NK-92 (cell line): ENCODE measurements at regions not wholly inside any gene's neighbourhood (a gene's known extent, or its start where the extent isn't known, plus 50 kb on each side); places are given as distances from the start of the nearest gene placed in this dataset.
"Not testable (repeated sequence)": the region's sequence is repeated elsewhere in the genome, so short reads cannot be mapped to it uniquely, and the experiment has no call there.

Source experiments
- DNase-seq: peaks from one replicate; lab custom pipeline; 2025; ENCODE audit not compliant: unreplicated experiment; lab: John Stamatoyannopoulos, UW

- DNase-seq = no peak
Observed at GRCh38 chr10:64369885-64370773, 848.9 kb downstream of the REEP3 start.

GRCh38 chr10:64374346-64374745 lies 853.1 kb downstream of the REEP3 start:
- no peak for DNase-seq

DNA sequence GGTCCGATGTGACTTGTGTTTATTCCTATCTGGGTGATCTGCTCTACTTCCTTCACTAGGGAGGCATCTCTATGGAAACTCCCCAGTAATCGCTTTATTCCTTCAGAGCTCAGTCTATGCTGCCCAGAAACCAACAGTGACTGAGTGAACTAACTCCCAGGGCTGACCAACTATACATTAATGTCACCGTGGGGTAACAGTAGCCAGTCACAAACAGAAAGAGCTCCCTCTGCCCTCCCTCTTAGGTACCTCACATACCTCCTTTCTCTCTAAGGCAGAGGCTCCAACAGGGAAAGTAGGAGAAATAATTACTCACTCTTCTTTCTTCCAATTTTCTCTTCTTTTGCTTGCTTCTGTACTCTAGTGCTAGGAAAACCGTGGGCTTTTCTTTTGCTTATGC lies 855.0 kb downstream of the REEP3 start:
- no peak for DNase-seq

DNA sequence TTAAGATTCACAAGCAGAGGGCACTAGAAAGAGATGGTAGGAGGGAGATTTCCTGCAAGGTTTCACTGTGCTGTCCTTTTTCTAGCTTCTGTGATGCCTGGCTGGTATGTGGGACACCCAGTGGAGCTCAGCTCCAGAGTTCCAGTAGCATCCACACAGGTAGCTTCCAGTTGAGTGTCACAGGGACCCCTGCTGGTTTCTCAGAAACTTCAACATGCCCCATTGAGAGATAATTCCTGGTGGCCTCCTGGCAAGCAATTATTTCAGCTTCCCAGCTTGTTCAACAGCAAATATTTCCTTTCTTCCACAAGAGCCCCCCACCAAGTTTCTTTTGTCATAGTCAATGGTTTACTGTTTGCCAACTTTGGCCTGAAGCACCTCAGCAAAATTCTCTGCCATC lies 858.7 kb downstream of the REEP3 start:
- no peak for DNase-seq

GRCh38 chr10:64385355-64385754 lies 864.2 kb downstream of the REEP3 start:
- DNase-seq = no peak

GRCh38 chr10:64394744-64395143 lies 873.5 kb downstream of the REEP3 start:
- DNase-seq = no peak

DNA sequence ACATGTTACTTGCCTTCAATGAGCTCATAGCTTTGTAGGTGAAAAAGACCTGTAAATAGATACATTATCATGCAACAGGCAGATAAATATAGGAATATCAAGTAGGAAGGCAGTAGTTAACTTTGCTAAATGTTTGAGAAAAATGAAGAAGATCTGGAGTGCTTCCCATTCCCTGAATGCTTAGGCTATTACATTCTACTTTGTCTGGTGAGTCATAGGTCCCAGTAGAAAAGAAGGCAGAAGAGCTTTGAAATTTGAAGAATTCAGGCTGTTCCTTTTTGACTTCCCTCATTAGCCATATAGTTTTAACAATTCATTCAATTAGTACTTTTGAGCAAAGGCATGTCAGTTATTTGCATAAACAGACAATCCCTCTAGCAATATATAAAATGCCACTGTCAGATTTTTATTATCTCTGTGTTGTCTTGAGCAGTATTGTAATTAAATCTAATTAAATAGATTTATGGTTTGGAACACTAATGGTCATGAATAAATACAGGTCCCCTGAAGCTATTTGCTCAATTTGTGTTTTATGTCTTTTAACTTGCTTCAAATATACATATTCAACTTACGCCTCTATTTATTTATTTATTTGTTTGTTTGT lies 875.0 kb downstream of the REEP3 start:
- DNase-seq = no peak

- DNase-seq = no peak
Observed at GRCh38 chr10:64397125-64397524, 875.9 kb downstream of the REEP3 start.

- DNase-seq = no peak
Observed at GRCh38 chr10:64408391-64409183, 887.4 kb downstream of the REEP3 start.

GRCh38 chr10:64409349-64409748 lies 888.1 kb downstream of the REEP3 start:
- no peak for DNase-seq

GRCh38 chr10:64416011-64416410 lies 894.8 kb downstream of the REEP3 start:
- no peak for DNase-seq

- no peak for DNase-seq
Observed at GRCh38 chr10:64419461-64419860, 898.3 kb downstream of the REEP3 start.

DNA sequence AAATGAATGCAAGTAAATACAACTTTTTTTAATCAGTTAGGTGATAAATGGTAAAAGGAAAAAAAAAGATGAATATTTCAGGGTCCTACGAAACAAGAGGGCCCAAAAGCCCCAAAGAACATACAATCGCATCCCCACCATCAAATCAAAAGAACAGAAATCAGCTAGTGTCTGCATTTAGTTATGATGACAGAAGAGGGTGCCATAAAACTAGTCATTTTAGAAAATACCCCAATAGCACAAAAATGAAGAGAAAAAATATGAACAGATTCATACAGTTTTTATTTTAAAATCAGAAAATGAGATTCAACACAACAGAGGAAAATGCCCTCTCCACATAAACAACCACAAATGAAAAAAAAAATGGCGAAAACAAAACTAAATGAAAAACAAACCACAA lies 905.5 kb downstream of the REEP3 start:
- no peak for DNase-seq

DNA sequence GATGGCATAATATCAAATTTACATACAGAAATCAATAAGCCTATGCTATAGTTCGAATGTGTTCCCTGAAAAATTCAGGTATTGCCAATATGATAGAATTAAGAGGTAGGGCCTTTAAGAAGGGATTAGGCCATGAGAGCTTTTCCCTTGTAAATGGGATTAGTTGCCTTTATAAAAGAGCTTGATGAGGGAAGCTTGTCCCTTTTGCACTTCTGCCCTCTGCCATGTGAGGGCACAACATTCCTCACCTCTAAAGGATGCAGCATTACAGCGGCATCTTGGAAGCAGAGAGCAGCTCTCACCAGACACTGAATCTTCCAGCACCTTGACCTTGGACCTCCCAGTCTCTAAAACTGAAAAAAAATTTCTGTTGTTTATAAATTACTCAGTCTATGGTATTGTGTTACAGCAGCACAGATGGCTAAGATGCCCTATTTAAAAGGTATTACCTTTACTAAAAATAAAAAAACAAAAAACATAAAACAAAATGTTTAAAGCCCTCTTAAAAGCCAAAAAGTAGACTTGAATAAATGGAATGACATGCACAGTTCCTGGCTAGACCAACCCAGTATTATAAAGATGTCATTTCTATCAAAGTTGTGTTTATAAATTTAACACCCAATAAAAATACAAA lies 909.6 kb downstream of the REEP3 start:
- DNase-seq = no peak

GRCh38 chr10:64441872-64442271 lies 920.7 kb downstream of the REEP3 start:
- not testable (repeated sequence) for DNase-seq

- DNase-seq = no peak
Observed at GRCh38 chr10:64444163-64444562, 923.0 kb downstream of the REEP3 start.

DNA sequence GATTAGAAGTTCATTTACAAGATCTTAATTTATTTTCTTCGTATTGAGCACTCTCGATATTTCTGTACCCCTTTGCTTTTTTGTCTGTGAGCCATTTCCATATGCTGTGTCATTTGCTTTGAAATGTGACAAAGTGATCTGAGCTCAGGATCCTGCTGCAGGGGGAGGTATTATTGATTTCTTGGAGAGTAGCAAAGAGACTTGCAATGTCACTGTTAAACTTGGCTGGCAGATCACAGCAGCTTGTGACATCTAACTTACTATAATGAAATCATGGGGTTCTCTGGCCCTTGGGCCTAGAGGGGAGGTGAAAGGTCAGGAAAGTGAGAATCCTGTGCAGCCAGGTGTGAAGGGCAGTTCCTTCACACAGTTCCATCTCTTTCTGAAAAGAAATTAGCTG lies 923.4 kb downstream of the REEP3 start:
- no peak for DNase-seq

GRCh38 chr10:64449603-64450002 lies 928.4 kb downstream of the REEP3 start:
- no peak for DNase-seq

- no peak for DNase-seq
Observed at GRCh38 chr10:64450312-64450711, 929.1 kb downstream of the REEP3 start.

DNA sequence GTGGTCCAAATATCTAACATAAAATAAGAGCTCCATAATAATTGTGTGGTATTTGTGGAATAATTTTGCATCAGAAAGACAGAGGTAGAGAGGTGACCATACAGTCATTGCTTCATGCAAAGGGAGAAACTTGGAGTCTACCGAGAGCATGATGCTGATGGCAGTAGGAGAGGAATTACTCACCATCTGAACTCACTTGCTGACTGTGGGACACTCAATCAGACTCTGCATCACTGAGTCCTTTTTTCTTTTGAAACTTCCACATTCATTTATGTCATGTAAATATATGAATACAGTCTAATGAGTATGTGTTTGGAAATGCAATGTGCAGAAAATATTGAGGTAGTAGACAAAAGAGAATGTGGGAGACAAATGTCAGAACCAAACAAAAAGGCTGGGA lies 933.8 kb downstream of the REEP3 start:
- no peak for DNase-seq

GRCh38 chr10:64458306-64458705 lies 937.1 kb downstream of the REEP3 start:
- no peak for DNase-seq
